Trophoblast cell (in vitro differentiated cells and primary cell): ENCODE measurements at regions not wholly inside any gene's neighbourhood (a gene's known extent, or its start where the extent isn't known, plus 50 kb on each side); places are given as distances from the start of the nearest gene placed in this dataset.

Experiments used
- DNase-seq, 2 donors: peaks; one replicate each; pipeline ENCODE4 v3.0.0-alpha.2; 2016
- H2AFZ ChIP-seq: 2 replicates; pipeline ENCODE4 v1.6.1; 2013; ENCODE audit warnings: low read length, moderate library complexity, mild to moderate bottlenecking; ENCODE audit not compliant: insufficient read depth, poor library complexity
- H2AK5ac ChIP-seq: 2 replicates; pipeline ENCODE4 v1.6.1; 2013; ENCODE audit warnings: mild to moderate bottlenecking, low read length
- H2BK120ac ChIP-seq: 2 replicates; pipeline ENCODE4 v1.6.1; 2013; ENCODE audit warnings: low read length, mild to moderate bottlenecking, moderate library complexity; ENCODE audit not compliant: insufficient read depth, poor library complexity
- H2BK12ac ChIP-seq: 2 replicates; pipeline ENCODE4 v1.6.1; 2013; ENCODE audit warnings: mild to moderate bottlenecking, low read length, moderate library complexity
- H2BK5ac ChIP-seq: 2 replicates; pipeline ENCODE4 v1.6.1; 2013; ENCODE audit warnings: low read length, low read depth, moderate library complexity, mild to moderate bottlenecking; ENCODE audit not compliant: poor library complexity
- H3K14ac ChIP-seq: 2 replicates; pipeline ENCODE4 v1.6.1; 2013; ENCODE audit warnings: mild to moderate bottlenecking, low read length
- H3K18ac ChIP-seq: 2 replicates; pipeline ENCODE4 v1.6.1; 2013; ENCODE audit warnings: mild to moderate bottlenecking, low read length
- H3K23ac ChIP-seq: 2 replicates; pipeline ENCODE4 v1.6.1; 2013; ENCODE audit warnings: low read length
- H3K27ac ChIP-seq: 2 replicates; pipeline ENCODE4 v1.5.1; 2013; ENCODE audit warnings: low read depth, mild to moderate bottlenecking, inconsistent platforms, low read length, moderate library complexity
- H3K27me3 ChIP-seq: 2 replicates; pipeline ENCODE4 v1.6.1; 2013; ENCODE audit warnings: inconsistent platforms, mild to moderate bottlenecking, low read length, moderate library complexity; ENCODE audit not compliant: insufficient read depth
- H3K36me3 ChIP-seq, 2 experiments: 1 replicate in 1 of 2; 2 replicates in 1 of 2; pipeline ENCODE4 v1.6.1; 2013; ENCODE audit warnings: low read length in 2 of 2, mild to moderate bottlenecking in 2 of 2, moderate library complexity in 1 of 2; ENCODE audit not compliant: insufficient read depth in 2 of 2, control insufficient read depth in 1 of 2
- H3K4ac ChIP-seq: 2 replicates; pipeline ENCODE4 v1.6.1; 2013; ENCODE audit warnings: low read depth, mild to moderate bottlenecking, low read length, moderate library complexity
- H3K4me1 ChIP-seq, 2 experiments: 1 replicate in 1 of 2; 2 replicates in 1 of 2; pipeline ENCODE4 v1.6.1; 2013; ENCODE audit warnings: low read length in 2 of 2, mild to moderate bottlenecking in 2 of 2, moderate library complexity in 1 of 2; ENCODE audit not compliant: insufficient read depth in 2 of 2, control insufficient read depth in 1 of 2
- H3K4me2 ChIP-seq: 2 replicates; pipeline ENCODE4 v1.6.1; 2013; ENCODE audit warnings: inconsistent platforms, mild to moderate bottlenecking, low read length, moderate library complexity
- H3K4me3 ChIP-seq: 2 replicates; pipeline ENCODE4 v1.5.1; 2013; ENCODE audit warnings: mild to moderate bottlenecking, low read depth, low read length, inconsistent platforms
- H3K79me1 ChIP-seq: one replicate; pipeline ENCODE4 v1.6.1; 2013; ENCODE audit warnings: low read length
- H3K79me2 ChIP-seq: 2 replicates; pipeline ENCODE4 v1.6.1; 2013; ENCODE audit warnings: low read length, mild to moderate bottlenecking; ENCODE audit not compliant: control insufficient read depth, insufficient read depth, poor library complexity
- H3K9ac ChIP-seq: 2 replicates; pipeline ENCODE4 v1.6.1; 2013; ENCODE audit warnings: mild to moderate bottlenecking, low read length
- H3K9me3 ChIP-seq: 2 replicates; pipeline ENCODE4 v1.6.1; 2013; ENCODE audit warnings: low read depth, mild to moderate bottlenecking, control low read depth, inconsistent platforms, low read length; ENCODE audit not compliant: insufficient read depth
- H4K12ac ChIP-seq: 2 replicates; pipeline ENCODE4 v1.6.1; 2013; ENCODE audit warnings: low read depth, mild to moderate bottlenecking, low read length, moderate library complexity
- H4K8ac ChIP-seq: 2 replicates; pipeline ENCODE4 v1.6.1; 2013; ENCODE audit warnings: low read depth, mild to moderate bottlenecking, low read length, moderate library complexity
- H4K91ac ChIP-seq: one replicate; pipeline ENCODE4 v1.6.1; 2013; ENCODE audit warnings: low read depth, mild to moderate bottlenecking, low read length, moderate library complexity
- WGBS: extraction: QIAGEN DNeasy Blood & Tissue Kit; methylation state at CpG from one replicate; pipeline ENCODE4 v1.1.7; 2013; ENCODE audit warnings: missing lambda C conversion rate; ENCODE audit not compliant: insufficient read length, insufficient coverage; ENCODE audit errors: extremely low coverage; 5-methylcytosine and 5-hydroxymethylcytosine counted together

DNA sequence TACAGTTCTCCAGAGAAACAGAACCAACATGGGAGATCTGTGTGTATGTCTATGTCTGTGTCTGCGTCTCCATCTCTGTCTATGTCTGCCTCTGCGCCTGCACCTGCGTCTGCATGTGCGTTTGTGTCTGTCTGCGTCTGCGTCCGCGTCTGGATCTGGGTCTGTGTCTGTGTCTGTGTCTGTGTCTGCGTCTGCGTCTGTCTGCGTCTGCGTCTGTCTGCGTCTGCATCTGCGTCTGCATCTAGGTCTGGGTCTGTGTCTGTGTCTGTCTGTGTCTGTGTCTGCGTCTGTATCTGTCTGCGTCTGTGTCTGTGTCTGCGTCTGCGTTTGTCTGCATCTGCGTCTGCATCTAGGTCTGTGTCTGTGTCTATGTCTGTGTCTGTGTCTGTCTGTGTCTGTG, 53.1 kb upstream of the SLC22A11 start:
- no peak overlapping the region for H3K14ac ChIP-seq
- H3K18ac ChIP-seq: no peak overlapping the region
- H2AFZ ChIP-seq: no peak overlapping the region
- no peak overlapping the region for H3K9ac ChIP-seq
- H3K4ac ChIP-seq: no peak overlapping the region
- H4K91ac ChIP-seq: no peak overlapping the region
- no CpG with 5 or more reads among the region's 19 CpGs for WGBS
- no peak overlapping the region for H2BK5ac ChIP-seq
- no peaks in the 10 kb centered on the region for H3K27me3 ChIP-seq
- no peak overlapping the region for H2AK5ac ChIP-seq
- no peak for DNase-seq
- no peak overlapping the region for H3K23ac ChIP-seq
- no peak overlapping the region for H3K4me3 ChIP-seq
- H2BK120ac ChIP-seq: no peak overlapping the region
- no peak overlapping the region for H4K12ac ChIP-seq
- H3K4me2 ChIP-seq: no peak overlapping the region
- no peak overlapping the region for H2BK12ac ChIP-seq
- no peak overlapping the region for H3K27ac ChIP-seq
- H3K79me2 ChIP-seq: no peaks in the 10 kb centered on the region
- H3K79me1 ChIP-seq: no peaks in the 10 kb centered on the region
- peaks cover 23% of the 10 kb centered on the region for H3K9me3 ChIP-seq
- H3K36me3 ChIP-seq: no peaks in the 10 kb centered on the region
- no peak overlapping the region for H4K8ac ChIP-seq
- H3K4me1 ChIP-seq: no peaks in the 10 kb centered on the region

DNA sequence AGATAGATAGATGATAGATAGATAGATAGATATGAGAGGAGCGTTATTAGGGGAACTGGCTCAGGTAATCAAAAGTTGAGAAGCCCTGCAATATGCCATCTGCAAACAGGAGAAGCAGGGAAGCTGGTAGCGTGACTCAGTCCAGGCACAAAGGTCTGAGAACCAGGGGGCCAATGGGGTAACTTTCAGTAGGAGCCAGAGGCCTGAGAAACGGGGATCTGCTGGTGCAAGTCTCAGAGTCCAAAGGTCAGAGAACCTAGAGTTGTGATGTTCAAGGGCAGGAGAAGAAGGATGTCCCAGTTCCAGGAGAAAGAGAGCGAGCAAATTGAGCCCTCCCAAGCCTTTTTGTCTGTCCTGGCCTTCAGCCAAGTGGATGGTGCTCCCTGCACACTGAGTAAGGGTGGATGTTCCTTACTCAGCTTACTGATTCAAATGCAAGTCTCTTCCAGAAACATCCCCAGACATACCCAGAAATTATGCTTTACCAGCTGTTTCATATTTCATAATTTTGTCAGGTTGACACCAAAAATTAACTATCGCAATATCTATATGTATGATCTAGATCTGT, 52.5 kb upstream of the SLC22A11 start:
- Histone ChIP-seq H3K79me2 (no peaks in the 10 kb centered on the region), H3K27me3 (no peaks in the 10 kb centered on the region), H4K12ac (no peak overlapping the region), H3K23ac (no peak overlapping the region), H3K14ac (no peak overlapping the region), H4K91ac (no peak overlapping the region), H2BK5ac (no peak overlapping the region), H2BK120ac (no peak overlapping the region), H3K79me1 (no peaks in the 10 kb centered on the region), H3K36me3 (no peaks in the 10 kb centered on the region), H3K4me3 (no peak overlapping the region), H3K9ac (no peak overlapping the region), H3K4me1 (no peaks in the 10 kb centered on the region), H3K18ac (no peak overlapping the region), H2AK5ac (no peak overlapping the region), H4K8ac (no peak overlapping the region), H2BK12ac (no peak overlapping the region), H3K27ac (no peak overlapping the region), H3K9me3 (peaks cover 22% of the 10 kb centered on the region), H2AFZ (no peak overlapping the region), H3K4ac (no peak overlapping the region), H3K4me2 (no peak overlapping the region)
- no peak for DNase-seq
- WGBS: no CpG with 5 or more reads among the region's 5 CpGs

DNA sequence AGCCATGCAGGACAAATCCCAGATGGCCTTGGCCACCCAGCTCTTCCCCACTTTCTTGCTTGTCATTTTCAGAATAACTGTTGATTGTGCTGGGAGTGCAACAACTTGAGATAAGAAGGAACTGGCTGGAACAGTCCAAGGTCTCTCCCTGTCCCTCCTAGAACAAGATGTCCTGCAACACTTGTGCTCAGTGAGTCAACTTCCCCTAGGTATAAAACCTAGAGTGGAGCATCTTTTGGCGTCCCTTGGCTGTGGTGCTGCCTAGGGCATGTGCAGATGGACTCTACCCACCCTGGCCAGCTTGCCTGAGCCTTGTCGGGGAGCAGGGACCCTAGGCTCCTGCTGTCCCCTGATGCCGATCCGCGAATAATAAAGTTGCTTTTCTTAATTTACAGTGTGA, 50.7 kb upstream of the SLC22A11 start:
- Histone ChIP-seq H4K8ac (no peak overlapping the region), H2BK120ac (no peak overlapping the region)

More for the DNA sequence above, 50.7 kb upstream of the SLC22A11 start:
- no CpG with 5 or more reads among the region's 5 CpGs for WGBS
- no peak overlapping the region for H2AK5ac ChIP-seq
- no peak overlapping the region for H4K91ac ChIP-seq
- no peak overlapping the region for H3K14ac ChIP-seq
- no peaks in the 10 kb centered on the region for H3K79me1 ChIP-seq
- H3K27ac ChIP-seq: no peak overlapping the region
- H3K79me2 ChIP-seq: no peaks in the 10 kb centered on the region
- DNase-seq: no peak
- H3K4me3 ChIP-seq: no peak overlapping the region
- H2AFZ ChIP-seq: no peak overlapping the region
- H3K36me3 ChIP-seq: no peaks in the 10 kb centered on the region
- no peak overlapping the region for H2BK12ac ChIP-seq
- H3K27me3 ChIP-seq: no peaks in the 10 kb centered on the region
- H4K12ac ChIP-seq: no peak overlapping the region
- H3K4ac ChIP-seq: no peak overlapping the region
- no peaks in the 10 kb centered on the region for H3K4me1 ChIP-seq
- no peak overlapping the region for H3K9ac ChIP-seq
- no peak overlapping the region for H3K18ac ChIP-seq
- no peak overlapping the region for H3K4me2 ChIP-seq
- H2BK5ac ChIP-seq: no peak overlapping the region
- H3K9me3 ChIP-seq: peaks cover 22% of the 10 kb centered on the region
- H3K23ac ChIP-seq: no peak overlapping the region
